ENCODE measurements at regions not wholly inside any gene's neighbourhood (a gene's known extent, or its start where the extent isn't known, plus 50 kb on each side); places are given as distances from the start of the nearest gene placed in this dataset.
"Not testable (repeated sequence)": the region's sequence is repeated elsewhere in the genome, so short reads cannot be mapped to it uniquely, and the experiment has no call there.

- TF ChIP-seq FOXP4 (CRISPR knock-in tag; IDR thresholded peaks at IDR 0.05) = no peak
- TF ChIP-seq ZKSCAN5 (CRISPR knock-in tag; IDR thresholded peaks at IDR 0.05) = no peak
These were observed 816.4 kb downstream of the SEMA5A start (continued) for GRCh38 chr5:8729437-8729836.

- BruUV-seq (replicated peaks) = no TSS peak
- in situ Hi-C loops (cut with HindIII; ENCODE audit: extremely low pct_ligation_motif_present, low pct_unique_long_range_greater_than_20kb) = no loop called here
These were observed 815.7 kb downstream of the SEMA5A start for GRCh38 chr5:8730194-8730593.

GRCh38 chr5:8731110-8731509 lies 814.8 kb downstream of the SEMA5A start:
- in situ Hi-C loops (cut with HindIII; ENCODE audit: extremely low pct_ligation_motif_present, low pct_unique_long_range_greater_than_20kb); BruUV-seq (replicated peaks): not testable (repeated sequence)
- WGBS (ENCODE audit: low lambda C conversion rate) = 33% methylated on average over 3 of the region's 7 CpGs

More at GRCh38 chr5:8730194-8730593, 815.7 kb downstream of the SEMA5A start:
- FAIRE-seq (no peak), ATAC-seq (no peak), DNase-seq (ENCODE audit: low spot score) (no peak)
- Histone ChIP-seq H4K20me1 (ENCODE audit: insufficient read depth, low read length) (no peaks in the 10 kb centered on the region), H3K4me1 (ENCODE audit: insufficient read depth, low read length) (no peaks in the 10 kb centered on the region), H3K4me3 (replicated peaks in 1 of 3; ENCODE audit: insufficient read depth in 1 of 3, low read depth in 2 of 3, low read length in 3 of 3) (no peak overlapping the region), H3K9me3 (ENCODE audit: low read length) (peaks cover 47% of the 10 kb centered on the region), H3K9ac (ENCODE audit: insufficient read depth, low read depth, low read length) (no peak overlapping the region), H3K36me3 (replicated peaks in 1 of 2; ENCODE audit: control insufficient read depth in 1 of 2, insufficient read depth in 2 of 2, low read length in 2 of 2) (no peaks in the 10 kb centered on the region), H3K27ac (ENCODE audit: extremely low read length, insufficient read depth, low read length) (no peak overlapping the region), H3K4me2 (ENCODE audit: low read depth, low read length) (no peak overlapping the region), H3K79me2 (ENCODE audit: insufficient read depth, low read length) (no peaks in the 10 kb centered on the region), H3K27me3 (ENCODE audit: control insufficient read depth in 1 of 2, insufficient read depth in 2 of 2, low read length in 2 of 2) (no peaks in the 10 kb centered on the region), H2AFZ (ENCODE audit: low read length) (no peak overlapping the region)
- WGBS (ENCODE audit: low lambda C conversion rate) = 13% methylated on average over 2 of the region's 2 CpGs
- intact Hi-C loops (cut with micrococcal nuclease; ENCODE audit: unreplicated experiment) = no loop called here
- ChIA-PET POLR2A (no interaction called here), CTCF (ENCODE audit: low intra/inter-chr PET ratio, low total read pairs) (no interaction called here)
- TF ChIP-seq POGZ (CRISPR knock-in tag; IDR thresholded peaks at IDR 0.05) (no peak), NR2F1 (CRISPR knock-in tag; IDR thresholded peaks at IDR 0.05) (no peak)

More at GRCh38 chr5:8731110-8731509, 814.8 kb downstream of the SEMA5A start:
- H2AFZ ChIP-seq (ENCODE audit: low read length); ATAC-seq; H3K27me3 ChIP-seq (ENCODE audit: control insufficient read depth in 1 of 2, insufficient read depth in 2 of 2, low read length in 2 of 2); H3K9ac ChIP-seq (ENCODE audit: insufficient read depth, low read depth, low read length); DNase-seq (ENCODE audit: low spot score); H3K79me2 ChIP-seq (ENCODE audit: insufficient read depth, low read length); CTCF ChIA-PET (ENCODE audit: low intra/inter-chr PET ratio, low total read pairs); H3K4me2 ChIP-seq (ENCODE audit: low read depth, low read length); intact Hi-C loops (cut with micrococcal nuclease; ENCODE audit: unreplicated experiment); H3K27ac ChIP-seq (ENCODE audit: extremely low read length, insufficient read depth, low read length); H4K20me1 ChIP-seq (ENCODE audit: insufficient read depth, low read length); FAIRE-seq; H3K4me1 ChIP-seq (ENCODE audit: insufficient read depth, low read length); H3K36me3 ChIP-seq (replicated peaks in 1 of 2; ENCODE audit: control insufficient read depth in 1 of 2, insufficient read depth in 2 of 2, low read length in 2 of 2); H3K4me3 ChIP-seq (replicated peaks in 1 of 3; ENCODE audit: insufficient read depth in 1 of 3, low read depth in 2 of 3, low read length in 3 of 3); POLR2A ChIA-PET: not testable (repeated sequence)
- H3K9me3 ChIP-seq (ENCODE audit: low read length) = peaks cover 38% of the 10 kb centered on the region
